Esophagus (tissue), 2 donors: ENCODE measurements at regions not wholly inside any gene's neighbourhood (a gene's known extent, or its start where the extent isn't known, plus 50 kb on each side); places are given as distances from the start of the nearest gene placed in this dataset.
"Not testable (repeated sequence)": the region's sequence is repeated elsewhere in the genome, so short reads cannot be mapped to it uniquely, and the experiment has no call there.

Experiments
- H3K27ac ChIP-seq, 2 donors: one replicate each; pipeline ENCODE4 v1.5.1; 2013; ENCODE audit warnings: low read depth in 2 of 2, mild to moderate bottlenecking in 2 of 2, inconsistent platforms in 1 of 2, low read length in 1 of 2, moderate library complexity in 1 of 2
- H3K27me3 ChIP-seq, 2 donors: one replicate each; pipeline ENCODE4 v1.6.1; 2013; ENCODE audit warnings: low read length in 2 of 2, control low read depth in 1 of 2, mild to moderate bottlenecking in 1 of 2; ENCODE audit not compliant: insufficient read depth in 2 of 2, control insufficient read depth in 1 of 2
- H3K36me3 ChIP-seq, 2 donors: one replicate each; pipeline ENCODE4 v1.6.1; 2013; ENCODE audit warnings: low read length in 1 of 2; ENCODE audit not compliant: control insufficient read depth in 2 of 2, insufficient read depth in 2 of 2
- H3K4me1 ChIP-seq, 2 donors: one replicate each; pipeline ENCODE4 v1.6.1; 2013; ENCODE audit warnings: low read length in 1 of 2; ENCODE audit not compliant: control insufficient read depth in 2 of 2, insufficient read depth in 2 of 2
- H3K4me3 ChIP-seq, 2 donors: one replicate each; pipeline ENCODE4 v1.5.1; 2013; ENCODE audit warnings: low read length in 2 of 2, mild to moderate bottlenecking in 2 of 2, low read depth in 1 of 2, moderate library complexity in 1 of 2
- H3K9me3 ChIP-seq, 2 donors: one replicate each; pipeline ENCODE4 v1.6.1; 2013; ENCODE audit warnings: mild to moderate bottlenecking in 2 of 2, low read depth in 1 of 2, low read length in 1 of 2, moderate library complexity in 1 of 2; ENCODE audit not compliant: control insufficient read depth in 2 of 2, insufficient read depth in 1 of 2
- WGBS, 2 donors: extraction: QIAGEN DNeasy Blood & Tissue Kit; methylation state at CpG; one replicate each; pipeline ENCODE4 v1.1.7; 2013; 5-methylcytosine and 5-hydroxymethylcytosine counted together
- donor health status: healthy with polysubstance abuse.
- donor health status: Bipolar disorder and iron deficiency.

DNA sequence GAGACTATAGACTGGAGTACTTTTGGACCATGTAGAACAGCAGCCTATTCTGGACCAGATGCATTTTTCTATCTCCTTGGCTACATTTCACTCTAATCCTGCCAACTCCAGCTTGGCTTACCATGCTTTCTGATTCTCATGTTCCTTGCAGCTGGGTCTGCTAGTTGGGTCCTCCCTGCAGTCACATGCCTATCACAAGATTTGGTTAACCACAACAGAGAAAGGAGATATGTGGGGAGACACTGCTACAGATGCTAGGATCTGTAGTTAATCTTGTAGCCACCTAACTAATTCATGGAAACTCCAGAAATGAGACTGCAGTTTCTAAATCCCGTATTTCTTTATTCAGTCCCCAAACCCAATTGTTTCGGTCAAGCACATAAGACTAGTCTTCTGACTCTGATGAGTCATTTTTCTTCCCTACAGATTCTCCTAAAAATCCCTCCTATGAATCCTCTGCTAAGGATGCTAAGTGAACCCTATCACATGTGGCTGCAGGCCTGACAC lies 410.6 kb downstream of the DAD1 start:
- Histone ChIP-seq H3K9me3 (no peaks in the 10 kb centered on the region), H3K27ac (no peak overlapping the region), H3K36me3 (no peaks in the 10 kb centered on the region), H3K4me3 (no peak overlapping the region), H3K4me1 (no peaks in the 10 kb centered on the region), H3K27me3 (no peaks in the 10 kb centered on the region)
- WGBS, 2 donors = 81% methylated on average over 2 of the region's 2 CpGs

DNA sequence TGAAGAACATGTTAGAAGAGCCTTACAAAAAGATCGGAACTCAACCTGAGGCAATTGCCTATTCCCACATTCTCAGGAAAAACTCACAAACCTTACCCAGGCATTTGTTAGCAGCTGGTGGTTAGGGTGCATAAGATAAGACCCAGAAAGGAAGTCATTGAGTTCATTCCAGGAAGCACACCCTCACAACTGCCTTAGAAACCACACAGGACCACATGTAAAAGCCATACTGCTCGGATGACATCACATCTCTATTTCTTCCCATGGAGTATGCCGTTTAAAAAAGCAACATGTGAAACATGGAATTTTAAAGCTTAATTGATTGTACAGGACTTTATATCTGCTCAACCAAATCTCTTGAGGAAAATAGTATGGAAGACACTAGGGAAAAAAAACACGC lies 411.2 kb downstream of the DAD1 start:
- Histone ChIP-seq H3K27ac (no peak overlapping the region), H3K36me3 (no peaks in the 10 kb centered on the region), H3K4me1 (no peaks in the 10 kb centered on the region), H3K9me3 (no peaks in the 10 kb centered on the region), H3K27me3 (no peaks in the 10 kb centered on the region), H3K4me3 (no peak overlapping the region)
- WGBS, 2 donors = 69 to 73% methylated on average over 4 of the region's 4 CpGs

DNA sequence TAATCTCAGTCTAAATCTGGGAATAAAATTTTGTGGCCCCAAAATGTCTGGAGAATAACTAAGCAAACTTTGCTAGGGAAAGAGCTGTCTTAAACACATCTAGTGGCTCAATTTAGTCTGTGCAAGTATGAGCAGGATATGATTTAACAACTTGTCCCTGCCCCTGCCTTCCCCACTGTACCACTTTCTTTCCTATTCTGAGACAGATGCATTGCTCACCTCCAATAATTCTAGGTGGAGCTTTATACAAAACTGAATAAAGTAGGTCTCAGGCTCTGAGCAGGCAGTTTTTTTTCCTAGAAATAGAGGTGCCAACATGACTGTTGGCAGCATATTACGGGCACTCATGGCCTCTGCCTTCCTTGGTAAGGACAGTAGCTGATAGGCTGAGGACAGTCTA lies 412.1 kb downstream of the DAD1 start:
- no peak overlapping the region for H3K4me3 ChIP-seq
- H3K36me3 ChIP-seq = no peaks in the 10 kb centered on the region
- H3K27ac ChIP-seq = no peak overlapping the region
- no peaks in the 10 kb centered on the region for H3K4me1 ChIP-seq
- WGBS, 2 donors = 61 to 81% methylated on average over 1 of the region's 1 CpG
- no peaks in the 10 kb centered on the region for H3K27me3 ChIP-seq
- no peaks in the 10 kb centered on the region for H3K9me3 ChIP-seq

DNA sequence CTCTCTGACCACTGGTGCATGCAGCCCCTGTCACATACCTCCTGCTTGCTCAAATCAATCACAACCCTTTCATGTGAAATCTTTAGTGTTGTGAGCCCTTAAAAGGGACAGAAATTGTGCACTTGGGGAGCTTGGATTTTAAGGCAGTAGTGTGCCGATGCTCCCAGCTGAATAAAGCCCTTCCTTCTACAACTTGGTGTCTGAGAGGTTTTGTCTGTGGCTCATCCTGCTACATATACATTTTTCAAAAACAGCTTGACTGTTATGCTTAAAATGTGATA lies 413.8 kb downstream of the DAD1 start:
- WGBS, 2 donors = 67 to 75% methylated on average over 1 of the region's 1 CpG
- H3K27me3 ChIP-seq, H3K27ac ChIP-seq, H3K4me1 ChIP-seq, H3K9me3 ChIP-seq, H3K36me3 ChIP-seq, H3K4me3 ChIP-seq: not testable (repeated sequence)

DNA sequence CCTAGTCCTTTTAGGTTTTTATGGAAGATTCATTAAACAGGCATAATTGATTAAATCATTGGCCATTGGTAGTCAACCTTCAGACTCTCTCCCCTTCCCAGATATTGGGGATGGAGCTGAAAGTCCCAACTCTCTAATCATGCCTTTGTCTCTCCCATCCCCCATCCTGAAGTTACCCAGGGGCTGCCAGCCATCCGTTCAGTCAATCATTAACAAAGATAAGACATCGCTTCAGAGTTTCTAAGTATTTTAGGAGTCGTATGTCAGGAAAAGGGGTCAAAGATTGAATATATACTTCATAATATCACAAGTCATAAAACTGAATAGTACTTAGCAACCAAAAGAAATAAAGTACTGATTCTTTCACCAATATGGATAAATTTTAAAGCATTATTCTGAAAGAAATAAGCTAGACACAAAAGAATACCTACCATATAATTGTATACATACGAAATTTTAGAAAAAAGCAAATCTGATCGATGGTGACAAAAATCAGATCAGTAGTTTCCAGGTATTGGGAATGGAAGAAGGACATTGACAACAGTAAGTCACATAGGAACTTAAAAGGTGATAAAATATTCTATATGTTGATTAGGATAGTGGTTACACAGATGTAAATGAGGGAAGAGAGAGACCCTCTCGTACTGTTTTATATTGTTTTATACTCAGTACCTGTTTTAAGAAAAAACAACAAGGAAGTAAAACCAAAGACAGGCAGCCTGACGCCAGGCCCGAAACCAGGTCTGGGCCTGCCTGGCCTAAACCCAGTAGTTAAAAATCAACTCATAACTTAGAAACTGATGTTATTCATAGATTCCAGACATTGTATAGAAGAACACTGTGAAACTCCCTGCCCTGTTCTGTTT lies 414.4 kb downstream of the DAD1 start:
- H3K4me3 ChIP-seq = no peak overlapping the region
- no peaks in the 10 kb centered on the region for H3K9me3 ChIP-seq
- no peaks in the 10 kb centered on the region for H3K27me3 ChIP-seq
- no peaks in the 10 kb centered on the region for H3K4me1 ChIP-seq
- no peaks in the 10 kb centered on the region for H3K36me3 ChIP-seq
- WGBS, 2 donors = 63 to 75% methylated on average over 8 of the region's 8 CpGs
- H3K27ac ChIP-seq = no peak overlapping the region

GRCh38 chr14:22168092-22168955 lies 420.7 kb downstream of the DAD1 start:
- no peaks in the 10 kb centered on the region for H3K27me3 ChIP-seq
- H3K4me1 ChIP-seq = no peaks in the 10 kb centered on the region
- H3K4me3 ChIP-seq = no peak overlapping the region
- no peaks in the 10 kb centered on the region for H3K36me3 ChIP-seq
- no peaks in the 10 kb centered on the region for H3K9me3 ChIP-seq
- no peak overlapping the region for H3K27ac ChIP-seq
- WGBS, 2 donors = 83 to 88% methylated on average over 8 of the region's 8 CpGs

GRCh38 chr14:22164616-22165015 lies 424.4 kb downstream of the DAD1 start:
- Histone ChIP-seq H3K27me3 (no peaks in the 10 kb centered on the region), H3K27ac (no peak overlapping the region), H3K4me3 (no peak overlapping the region), H3K9me3 (no peaks in the 10 kb centered on the region), H3K4me1 (no peaks in the 10 kb centered on the region), H3K36me3 (no peaks in the 10 kb centered on the region)
- WGBS, 2 donors = 59 to 61% methylated on average over 3 of the region's 3 CpGs

DNA sequence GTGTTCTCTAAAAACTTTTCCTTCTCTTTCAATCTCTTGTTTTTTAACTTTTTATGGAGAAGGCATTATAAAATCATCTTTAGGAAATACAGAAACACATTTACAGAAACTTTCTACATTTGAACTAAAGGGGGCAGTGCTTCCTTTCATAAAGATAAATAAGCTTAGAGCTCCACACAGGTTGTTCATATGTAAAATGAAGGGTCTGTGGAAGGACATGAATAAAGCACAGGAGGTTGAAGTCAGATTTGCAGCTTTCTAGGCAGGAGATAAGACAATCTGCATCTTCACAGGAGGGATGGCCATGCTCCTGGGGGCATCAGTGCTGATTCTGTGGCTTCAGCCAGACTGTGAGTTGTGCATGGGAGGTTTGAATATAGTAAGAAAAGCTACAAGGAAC lies 426.0 kb downstream of the DAD1 start:
- no peaks in the 10 kb centered on the region for H3K9me3 ChIP-seq
- no peak overlapping the region for H3K4me3 ChIP-seq
- peaks cover 0 to 2% of the 10 kb centered on the region in 2 donors for H3K4me1 ChIP-seq
- no peaks in the 10 kb centered on the region for H3K36me3 ChIP-seq
- no peaks in the 10 kb centered on the region for H3K27me3 ChIP-seq
- H3K27ac ChIP-seq = no peak overlapping the region

GRCh38 chr14:22159957-22160356 lies 429.1 kb downstream of the DAD1 start:
- H3K27ac ChIP-seq = no peak overlapping the region
- no peak overlapping the region for H3K4me3 ChIP-seq
- 54 to 71% methylated on average over 2 of the region's 2 CpGs for WGBS, 2 donors
- no peaks in the 10 kb centered on the region for H3K36me3 ChIP-seq
- H3K9me3 ChIP-seq = no peaks in the 10 kb centered on the region
- H3K27me3 ChIP-seq = no peaks in the 10 kb centered on the region
- peaks cover 0 to 2% of the 10 kb centered on the region in 2 donors for H3K4me1 ChIP-seq
